ENCODE measurements at regions not wholly inside any gene's neighbourhood (a gene's known extent, or its start where the extent isn't known, plus 50 kb on each side); places are given as distances from the start of the nearest gene placed in this dataset.

- Mint-ChIP-seq H3K36me3 (peaks cover 5% of the 10 kb centered on the region), H3K9me3 (ENCODE audit: low read depth) (no peaks in the 10 kb centered on the region), H3K27me3 (no peaks in the 10 kb centered on the region), H3K4me3 (no peak overlapping the region), H3K4me1 (no peaks in the 10 kb centered on the region), H3K27ac (no peak overlapping the region)
- DNase-seq (no peak), ATAC-seq (no peak)
- CTCF ChIA-PET = no interaction called here
Measured at GRCh38 chr6:45808042-45808645, 207.5 kb downstream of the CLIC5 start.

- CTCF ChIA-PET = no interaction called here
- no peak for ATAC-seq
- no peak for DNase-seq
- H3K4me3 Mint-ChIP-seq = no peak overlapping the region
- H3K36me3 Mint-ChIP-seq = peaks cover 5% of the 10 kb centered on the region
- no peaks in the 10 kb centered on the region for H3K27me3 Mint-ChIP-seq
- no peak overlapping the region for H3K27ac Mint-ChIP-seq
- no peaks in the 10 kb centered on the region for H3K9me3 Mint-ChIP-seq (ENCODE audit: low read depth)
- H3K4me1 Mint-ChIP-seq = peaks cover 2% of the 10 kb centered on the region
Measured at GRCh38 chr6:45807311-45808041, 208.2 kb downstream of the CLIC5 start.

- Mint-ChIP-seq H3K27ac (no peak overlapping the region), H3K36me3 (peaks cover 5% of the 10 kb centered on the region), H3K4me3 (no peak overlapping the region), H3K9me3 (ENCODE audit: low read depth) (no peaks in the 10 kb centered on the region), H3K27me3 (no peaks in the 10 kb centered on the region), H3K4me1 (peaks cover 15% of the 10 kb centered on the region)
- no peak for DNase-seq
- ATAC-seq = no peak
- CTCF ChIA-PET = interaction anchor here (0.9 kb wide), 1 partner anchor 8 kb away, joined by 3 read pairs; no protein-coding TSS in a partner anchor
Measured at GRCh38 chr6:45806172-45806571, 209.5 kb downstream of the CLIC5 start.

DNA sequence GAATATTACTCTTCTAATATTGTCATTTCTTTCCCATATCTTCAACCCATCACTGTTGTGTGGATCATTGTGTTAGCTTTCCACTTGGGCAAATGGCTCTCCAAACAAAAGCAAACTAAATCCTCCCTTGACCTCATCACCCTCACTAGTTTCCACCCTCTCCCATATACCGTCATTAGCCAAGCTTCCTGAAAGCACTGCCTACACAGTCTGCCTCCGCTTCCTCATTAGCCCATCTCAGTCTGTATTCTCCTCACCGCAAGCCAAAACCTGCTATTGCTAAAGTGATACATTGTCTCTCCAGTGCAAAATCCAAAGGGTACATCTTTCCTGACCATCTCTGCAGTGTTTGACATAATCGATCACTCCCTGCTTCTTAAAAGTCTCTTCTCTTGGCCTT, 212.6 kb downstream of the CLIC5 start:
- no peak overlapping the region for H3K27ac Mint-ChIP-seq
- no peak for DNase-seq

GRCh38 chr6:45801471-45802289, 214.0 kb downstream of the CLIC5 start:
- H3K27me3 Mint-ChIP-seq = no peaks in the 10 kb centered on the region
- no peaks in the 10 kb centered on the region for H3K9me3 Mint-ChIP-seq (ENCODE audit: low read depth)
- ATAC-seq (peak; percentile 83), DNase-seq (peak; percentile 86)
- CTCF ChIA-PET = interaction anchor here (0.7 to 1.6 kb wide), 8 partner anchors 9 to 1146 kb away, joined by 3 to 4 read pairs (median 3); no protein-coding TSS in a partner anchor
- peaks cover 27% of the 10 kb centered on the region for H3K4me1 Mint-ChIP-seq
- peaks cover 17% of the 10 kb centered on the region for H3K36me3 Mint-ChIP-seq
- peak overlapping the region; percentile 80 for H3K27ac Mint-ChIP-seq
- H3K4me3 Mint-ChIP-seq = no peak overlapping the region

More for the DNA sequence above, 212.6 kb downstream of the CLIC5 start:
- no peak for ATAC-seq
- no peaks in the 10 kb centered on the region for H3K27me3 Mint-ChIP-seq
- H3K4me1 Mint-ChIP-seq = peaks cover 27% of the 10 kb centered on the region
- peaks cover 15% of the 10 kb centered on the region for H3K36me3 Mint-ChIP-seq
- H3K9me3 Mint-ChIP-seq (ENCODE audit: low read depth) = no peaks in the 10 kb centered on the region
- CTCF ChIA-PET = no interaction called here
- no peak overlapping the region for H3K4me3 Mint-ChIP-seq

- CTCF ChIA-PET = interaction anchor here (1.0 to 1.6 kb wide), 4 partner anchors 12 to 122 kb away, joined by 3 to 4 read pairs (median 3); no protein-coding TSS in a partner anchor
- DNase-seq (no peak), ATAC-seq (no peak)
- Mint-ChIP-seq H3K4me3 (no peak overlapping the region), H3K4me1 (peaks cover 27% of the 10 kb centered on the region), H3K9me3 (ENCODE audit: low read depth) (no peaks in the 10 kb centered on the region), H3K27me3 (no peaks in the 10 kb centered on the region), H3K36me3 (peaks cover 17% of the 10 kb centered on the region), H3K27ac (peak overlapping the region; percentile 80)
Measured at GRCh38 chr6:45800911-45801310, 214.7 kb downstream of the CLIC5 start.

- no peak overlapping the region for H3K4me3 Mint-ChIP-seq
- ATAC-seq (no peak), DNase-seq (no peak)
- H3K27ac Mint-ChIP-seq = no peak overlapping the region
- peaks cover 7% of the 10 kb centered on the region for H3K4me1 Mint-ChIP-seq
- CTCF ChIA-PET = no interaction called here
- H3K36me3 Mint-ChIP-seq = peaks cover 15% of the 10 kb centered on the region
- H3K27me3 Mint-ChIP-seq = no peaks in the 10 kb centered on the region
- no peaks in the 10 kb centered on the region for H3K9me3 Mint-ChIP-seq (ENCODE audit: low read depth)
Measured at GRCh38 chr6:45795678-45796077, 220.0 kb downstream of the CLIC5 start.

- no peak overlapping the region for H3K4me3 Mint-ChIP-seq
- no peak for DNase-seq
- CTCF ChIA-PET = no interaction called here
- H3K36me3 Mint-ChIP-seq = peaks cover 10% of the 10 kb centered on the region
- no peaks in the 10 kb centered on the region for H3K27me3 Mint-ChIP-seq
- no peak for ATAC-seq
- no peaks in the 10 kb centered on the region for H3K9me3 Mint-ChIP-seq (ENCODE audit: low read depth)
- H3K27ac Mint-ChIP-seq = no peak overlapping the region
- H3K4me1 Mint-ChIP-seq = no peaks in the 10 kb centered on the region
Measured at GRCh38 chr6:45794465-45794864, 221.2 kb downstream of the CLIC5 start.

GRCh38 chr6:45791211-45792168, 224.2 kb downstream of the CLIC5 start:
- Mint-ChIP-seq H3K27me3 (no peaks in the 10 kb centered on the region), H3K36me3 (peaks cover 4% of the 10 kb centered on the region), H3K4me1 (no peaks in the 10 kb centered on the region), H3K27ac (no peak overlapping the region), H3K9me3 (ENCODE audit: low read depth) (no peaks in the 10 kb centered on the region), H3K4me3 (no peak overlapping the region)
- CTCF ChIA-PET = no interaction called here
- DNase-seq (no peak), ATAC-seq (no peak)

GRCh38 chr6:45789238-45789637, 226.4 kb downstream of the CLIC5 start:
- no peaks in the 10 kb centered on the region for H3K4me1 Mint-ChIP-seq
- no peak overlapping the region for H3K4me3 Mint-ChIP-seq
- no peak for ATAC-seq

DNA sequence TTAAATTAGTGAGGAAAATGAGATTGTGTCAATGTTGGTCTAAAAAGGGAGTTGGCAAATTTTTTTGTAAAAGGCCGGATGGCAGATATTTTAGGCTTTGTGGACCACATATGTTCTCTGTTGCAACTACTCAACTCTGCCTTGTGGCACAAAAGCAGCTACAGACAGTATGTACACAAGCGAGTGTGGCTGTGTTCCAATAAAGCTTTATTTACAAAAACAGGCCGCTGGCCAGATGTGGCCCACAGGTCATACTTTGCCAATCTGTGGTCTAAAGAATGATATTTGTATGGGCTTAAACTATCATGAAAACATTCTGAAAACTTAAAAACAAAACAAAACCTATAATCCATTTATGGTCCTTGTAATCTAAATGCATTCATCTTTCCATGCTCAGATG, 228.3 kb downstream of the CLIC5 start:
- Mint-ChIP-seq H3K4me3 (no peak overlapping the region), H3K4me1 (no peaks in the 10 kb centered on the region), H3K27ac (no peak overlapping the region), H3K36me3 (peaks cover 2% of the 10 kb centered on the region), H3K27me3 (peaks cover 3% of the 10 kb centered on the region), H3K9me3 (ENCODE audit: low read depth) (no peaks in the 10 kb centered on the region)
- CTCF ChIA-PET = no interaction called here
- no peak for ATAC-seq
- DNase-seq = no peak

More at GRCh38 chr6:45789238-45789637, 226.4 kb downstream of the CLIC5 start:
- no peak for DNase-seq
- no peaks in the 10 kb centered on the region for H3K9me3 Mint-ChIP-seq (ENCODE audit: low read depth)
- no peak overlapping the region for H3K27ac Mint-ChIP-seq
- peaks cover 2% of the 10 kb centered on the region for H3K36me3 Mint-ChIP-seq
- CTCF ChIA-PET = no interaction called here
- peaks cover 3% of the 10 kb centered on the region for H3K27me3 Mint-ChIP-seq

- Mint-ChIP-seq H3K4me1 (no peaks in the 10 kb centered on the region), H3K27ac (no peak overlapping the region), H3K36me3 (peaks cover 2% of the 10 kb centered on the region), H3K4me3 (no peak overlapping the region), H3K9me3 (ENCODE audit: low read depth) (no peaks in the 10 kb centered on the region), H3K27me3 (peaks cover 4% of the 10 kb centered on the region)
- CTCF ChIA-PET = interaction anchor here (1.1 kb wide), 1 partner anchor 10 kb away, joined by 3 read pairs; no protein-coding TSS in a partner anchor
- no peak for DNase-seq
- no peak for ATAC-seq
Measured at GRCh38 chr6:45786355-45786781, 229.3 kb downstream of the CLIC5 start.

DNA sequence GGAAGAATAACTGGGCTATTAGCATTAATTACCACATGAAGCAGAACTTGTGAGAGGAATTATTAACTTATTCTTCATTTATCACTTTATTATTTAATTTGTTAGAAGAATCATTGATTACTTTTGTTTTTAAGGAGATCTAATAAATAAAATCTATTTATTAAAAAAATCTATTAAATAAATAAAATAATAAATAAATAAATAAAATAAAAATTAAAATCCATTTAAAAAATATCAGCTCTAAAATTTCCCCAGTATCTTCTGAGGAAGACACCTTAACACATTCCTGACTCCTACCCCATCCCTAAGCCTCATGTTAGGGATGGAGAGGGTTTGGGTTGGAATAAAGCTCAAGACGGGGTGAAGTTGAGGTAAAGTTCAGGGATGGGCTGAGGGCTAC, 231.4 kb downstream of the CLIC5 start:
- H3K27ac Mint-ChIP-seq = no peak overlapping the region
- H3K9me3 Mint-ChIP-seq (ENCODE audit: low read depth) = no peaks in the 10 kb centered on the region
- CTCF ChIA-PET = no interaction called here

More for the DNA sequence above, 231.4 kb downstream of the CLIC5 start:
- ATAC-seq (no peak), DNase-seq (no peak)
- H3K4me3 Mint-ChIP-seq = no peak overlapping the region
- no peaks in the 10 kb centered on the region for H3K36me3 Mint-ChIP-seq
- H3K27me3 Mint-ChIP-seq = peaks cover 5% of the 10 kb centered on the region
- H3K4me1 Mint-ChIP-seq = no peaks in the 10 kb centered on the region

All from activated CD8-positive, alpha-beta memory T cell treated with anti-CD3 and anti-CD28 coated beads, Interleukin-2, amount 10 ng/mL, durations not matched to agents 7 days and 5 days (primary cell).